Hepatocyte (in vitro differentiated cells): ENCODE measurements at regions not wholly inside any gene's neighbourhood (a gene's known extent, or its start where the extent isn't known, plus 50 kb on each side); places are given as distances from the start of the nearest gene placed in this dataset.

Experiments used
- CTCF ChIP-seq: fragments of 200-600 bp; sonication (generic); IDR thresholded peaks from 2 replicates; pipeline ENCODE4 v1.5.1; 2016; ENCODE audit warnings: antibody characterized with exemption, mild to moderate bottlenecking; ENCODE audit not compliant: poor library complexity
- EZH2 ChIP-seq: fragments of 200-600 bp; sonication (generic); IDR thresholded peaks from 2 replicates; pipeline ENCODE4 v1.6.1; 2016; ENCODE audit warnings: antibody characterized with exemption, mild to moderate bottlenecking, borderline replicate concordance

DNA sequence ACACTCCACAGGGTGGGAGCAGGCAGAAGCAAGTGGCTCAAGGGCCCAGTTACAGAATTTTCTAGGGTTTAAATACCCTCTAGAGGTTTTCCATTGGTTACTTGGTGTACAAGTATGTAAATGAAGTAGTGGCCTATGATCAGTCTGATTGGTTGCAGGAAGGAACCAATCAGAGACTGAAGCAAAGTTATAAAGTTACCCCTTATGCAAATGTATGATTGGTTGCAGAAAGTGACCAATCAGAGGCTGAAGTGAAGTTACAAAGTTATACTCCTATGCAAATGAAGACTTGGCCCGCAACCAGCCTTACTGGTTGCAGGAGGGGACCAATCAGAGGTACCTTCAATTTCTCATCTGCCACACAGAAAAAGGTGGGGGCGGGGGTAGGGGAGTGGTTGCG, 154.6 kb downstream of the INO80D start:
- TF ChIP-seq CTCF = no peak
- TF ChIP-seq EZH2 = no peak
